ENCODE measurements at regions not wholly inside any gene's neighbourhood (a gene's known extent, or its start where the extent isn't known, plus 50 kb on each side); places are given as distances from the start of the nearest gene placed in this dataset.

- in situ Hi-C loops (cut with HindIII; ENCODE audit: low sequenced_read_pairs), result no loop called here
- H3K4me3 ChIP-seq (ENCODE audit: low read depth, low read length), result no peak overlapping the region
- peak; percentile 93 for TF ChIP-seq CTCF (IDR thresholded peaks at IDR 0.05; ENCODE audit: low read depth, low read length, missing control alignments)
Observed at GRCh38 chr10:25113191-25114035, 61.4 kb upstream of the GPR158 start.

GRCh38 chr10:25114036-25114411 lies 60.8 kb upstream of the GPR158 start:
- no peak for TF ChIP-seq CTCF (IDR thresholded peaks at IDR 0.05; ENCODE audit: low read depth, low read length, missing control alignments)
- in situ Hi-C loops (cut with HindIII; ENCODE audit: low sequenced_read_pairs), result no loop called here
- DNase-seq (ENCODE audit: low read depth), result no peak
- H3K4me3 ChIP-seq (ENCODE audit: low read depth, low read length), result no peak overlapping the region

More at GRCh38 chr10:25113191-25114035, 61.4 kb upstream of the GPR158 start:
- peak; percentile 69 for DNase-seq (ENCODE audit: low read depth)

GRCh38 chr10:25117757-25118156 lies 57.0 kb upstream of the GPR158 start:
- TF ChIP-seq CTCF (IDR thresholded peaks at IDR 0.05; ENCODE audit: low read depth, low read length, missing control alignments), result no peak

GRCh38 chr10:25120188-25120587 lies 54.6 kb upstream of the GPR158 start:
- in situ Hi-C loops (cut with HindIII; ENCODE audit: low sequenced_read_pairs), result no loop called here
- H3K4me3 ChIP-seq (ENCODE audit: low read depth, low read length), result no peak overlapping the region
- TF ChIP-seq CTCF (IDR thresholded peaks at IDR 0.05; ENCODE audit: low read depth, low read length, missing control alignments), result no peak
- no peak for DNase-seq (ENCODE audit: low read depth)

More at GRCh38 chr10:25117757-25118156, 57.0 kb upstream of the GPR158 start:
- DNase-seq (ENCODE audit: low read depth), result no peak
- no peak overlapping the region for H3K4me3 ChIP-seq (ENCODE audit: low read depth, low read length)
- in situ Hi-C loops (cut with HindIII; ENCODE audit: low sequenced_read_pairs), result no loop called here

Data from astrocyte of the cerebellum (primary cell).